Body of pancreas (tissue), 4 donors: ENCODE measurements at regions not wholly inside any gene's neighbourhood (a gene's known extent, or its start where the extent isn't known, plus 50 kb on each side); places are given as distances from the start of the nearest gene placed in this dataset.

Source experiments
- ATAC-seq: fragments of 150-250 bp; one replicate; pipeline ENCODE4 v1.9.1; 2016
- DNase-seq, 4 donors: peaks; one replicate each; pipeline ENCODE4 v3.0.0-alpha.2; 2019
- H3K27ac ChIP-seq, 4 donors: fragments of 200-600 bp; sonication (generic); 1 replicate in 3 of 4; 2 replicates in 1 of 4; pipeline versions ENCODE4 v1.5.1 to v1.6.1; 2016 to 2019; ENCODE audit warnings: mild to moderate bottlenecking in 1 of 4, mixed read lengths in 1 of 4, moderate library complexity in 1 of 4
- H3K27me3 ChIP-seq, 2 donors: fragments of 200-600 bp; sonication (generic); one replicate each; pipeline ENCODE4 v1.6.0; 2016; ENCODE audit warnings: mild to moderate bottlenecking in 1 of 2
- H3K36me3 ChIP-seq, 2 donors: fragments of 200-600 bp; sonication (generic); replicated peaks in 1 of 2; 2 replicates each; pipeline ENCODE4 v1.5.1; 2016; ENCODE audit warnings: low read depth in 2 of 2; ENCODE audit not compliant: insufficient read depth in 1 of 2
- H3K4me1 ChIP-seq: fragments of 200-600 bp; sonication (generic); one replicate; pipeline ENCODE4 v1.6.0; 2016
- H3K4me3 ChIP-seq, 2 donors: fragments of 200-600 bp; sonication (generic); 1 replicate in 1 of 2; 2 replicates in 1 of 2; pipeline ENCODE4 v1.5.1; 2016 to 2019
- H3K9me3 ChIP-seq, 3 donors: fragments of 200-600 bp; sonication (generic); 1 replicate in 2 of 3; 2 replicates in 1 of 3; pipeline ENCODE4 v1.5.1; 2016
- POLR2A ChIP-seq, 3 donors: fragments of 450-650 bp; IDR thresholded peaks; one replicate each; pipeline ENCODE4 v1.6.1; 2016; ENCODE audit warnings: antibody characterized with exemption in 3 of 3, mild to moderate bottlenecking in 2 of 3
- WGBS, 2 donors: methylation state at CpG; one replicate each; pipeline ENCODE4 v1.1.5; 2017; 5-methylcytosine and 5-hydroxymethylcytosine counted together
- intact Hi-C: fragments of 100-400 bp; cut with DNase I; formaldehyde crosslinking; loops from one replicate; pipeline ENCODE4 v1.15.1; 2023
- TF ChIP-seq, protein P1 (sequence below), 7 experiments: fragments of 450-650 bp in 4 of 7; fragments of 200-600 bp in 3 of 7; sonication (generic) in 3 of 7; IDR thresholded peaks; one replicate each; pipeline ENCODE4 v1.5.1; 2016 to 2019; ENCODE audit warnings: antibody characterized with exemption in 7 of 7

DNA sequence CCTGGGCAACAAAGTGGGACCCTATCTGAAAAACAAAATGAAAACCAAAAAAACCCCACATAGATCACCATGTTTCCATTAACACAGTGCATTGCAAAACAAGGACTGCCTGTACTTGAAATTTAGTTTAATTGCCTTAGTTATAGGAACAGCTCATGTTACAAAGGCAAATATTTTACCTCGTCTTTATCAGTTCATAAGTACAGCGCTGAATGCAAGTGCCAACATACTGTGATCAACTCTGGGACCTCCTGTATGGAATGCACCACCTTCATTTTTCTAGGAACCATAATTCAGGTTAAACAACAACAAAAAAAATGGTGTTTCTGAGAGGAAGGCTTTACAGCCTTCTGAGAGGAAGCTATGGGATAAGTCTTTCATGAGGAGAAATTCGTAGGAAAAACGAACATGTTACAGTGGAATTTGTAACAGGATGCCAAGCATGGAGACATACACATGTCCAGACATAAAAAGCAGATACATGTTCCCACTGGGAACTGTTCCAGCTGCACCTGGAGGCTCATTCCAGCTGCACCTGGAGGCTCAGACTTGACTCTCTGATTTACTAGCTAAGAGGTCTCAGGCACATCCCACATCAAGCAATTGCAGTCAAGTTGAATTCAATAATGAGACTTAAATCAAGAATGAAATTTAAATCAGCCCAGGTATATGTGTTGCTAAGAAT lies 821.3 kb downstream of the NLGN4Y start:
- H3K4me3 ChIP-seq = no peak overlapping the region
- WGBS, 2 donors = 28% methylated on average over 4 of the region's 4 CpGs
- H3K27ac ChIP-seq = no peak overlapping the region
- no peak for ATAC-seq
- TF ChIP-seq, protein P1, sequence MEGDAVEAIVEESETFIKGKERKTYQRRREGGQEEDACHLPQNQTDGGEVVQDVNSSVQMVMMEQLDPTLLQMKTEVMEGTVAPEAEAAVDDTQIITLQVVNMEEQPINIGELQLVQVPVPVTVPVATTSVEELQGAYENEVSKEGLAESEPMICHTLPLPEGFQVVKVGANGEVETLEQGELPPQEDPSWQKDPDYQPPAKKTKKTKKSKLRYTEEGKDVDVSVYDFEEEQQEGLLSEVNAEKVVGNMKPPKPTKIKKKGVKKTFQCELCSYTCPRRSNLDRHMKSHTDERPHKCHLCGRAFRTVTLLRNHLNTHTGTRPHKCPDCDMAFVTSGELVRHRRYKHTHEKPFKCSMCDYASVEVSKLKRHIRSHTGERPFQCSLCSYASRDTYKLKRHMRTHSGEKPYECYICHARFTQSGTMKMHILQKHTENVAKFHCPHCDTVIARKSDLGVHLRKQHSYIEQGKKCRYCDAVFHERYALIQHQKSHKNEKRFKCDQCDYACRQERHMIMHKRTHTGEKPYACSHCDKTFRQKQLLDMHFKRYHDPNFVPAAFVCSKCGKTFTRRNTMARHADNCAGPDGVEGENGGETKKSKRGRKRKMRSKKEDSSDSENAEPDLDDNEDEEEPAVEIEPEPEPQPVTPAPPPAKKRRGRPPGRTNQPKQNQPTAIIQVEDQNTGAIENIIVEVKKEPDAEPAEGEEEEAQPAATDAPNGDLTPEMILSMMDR (IDR thresholded peaks at IDR 0.05) = no peak
- no peak for TF ChIP-seq POLR2A (IDR thresholded peaks at IDR 0.05)
- H3K9me3 ChIP-seq = no peaks in the 10 kb centered on the region
- H3K36me3 ChIP-seq = no peaks in the 10 kb centered on the region
- intact Hi-C loops = no loop called here
- no peaks in the 10 kb centered on the region for H3K4me1 ChIP-seq
- DNase-seq = no peak
- no peaks in the 10 kb centered on the region for H3K27me3 ChIP-seq

DNA sequence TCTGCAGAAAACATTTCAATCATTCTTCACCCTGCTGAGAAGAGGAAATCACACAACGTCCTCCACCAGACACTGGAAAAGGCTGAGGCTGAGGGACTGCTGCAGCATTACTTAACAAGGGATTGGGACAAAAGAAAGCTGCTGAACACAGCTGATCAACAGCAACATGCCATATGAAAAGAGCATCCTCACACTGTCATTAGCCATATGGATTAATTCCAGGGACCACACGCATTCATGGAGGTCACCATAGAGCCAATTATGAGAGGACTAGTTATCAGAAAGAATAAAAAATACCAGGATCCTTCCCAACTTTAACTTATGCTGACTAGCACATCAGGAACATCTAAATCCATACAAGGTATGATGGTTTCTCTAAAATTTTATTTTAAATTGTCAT lies 825.0 kb downstream of the NLGN4Y start:
- intact Hi-C loops = no loop called here
- no peak overlapping the region for H3K4me3 ChIP-seq
- TF ChIP-seq, protein P1 (IDR thresholded peaks at IDR 0.05) = no peak
- TF ChIP-seq POLR2A (IDR thresholded peaks at IDR 0.05) = no peak
- H3K27ac ChIP-seq = no peak overlapping the region
- ATAC-seq (no peak), DNase-seq (no peak)
- WGBS, 2 donors = 65 to 69% methylated on average over 2 of the region's 2 CpGs
- H3K36me3 ChIP-seq = no peaks in the 10 kb centered on the region
- no peaks in the 10 kb centered on the region for H3K27me3 ChIP-seq
- no peaks in the 10 kb centered on the region for H3K4me1 ChIP-seq
- no peaks in the 10 kb centered on the region for H3K9me3 ChIP-seq

DNA sequence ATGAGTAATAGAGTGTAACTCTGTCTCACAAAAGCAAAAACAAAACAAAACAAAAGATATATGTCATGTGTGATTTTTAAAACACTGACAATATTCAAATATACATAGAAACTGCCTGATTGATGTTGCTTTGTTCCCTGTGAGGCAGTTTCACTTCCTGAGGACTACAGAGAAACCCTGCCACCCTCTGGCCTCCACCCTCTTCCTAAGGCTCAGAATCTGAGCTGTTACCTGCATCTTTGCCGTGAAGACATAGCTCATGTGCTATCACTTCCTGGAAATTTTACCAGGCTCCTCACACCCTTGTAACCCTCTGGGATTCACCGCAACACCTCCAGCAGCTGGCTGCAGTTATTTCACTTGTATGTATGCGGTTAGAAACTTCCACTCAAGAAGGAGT lies 831.0 kb downstream of the NLGN4Y start:
- WGBS, 2 donors = 85 to 94% methylated on average over 2 to 3 of the region's 3 CpGs
- TF ChIP-seq, protein P1 (IDR thresholded peaks at IDR 0.05) = no peak
- TF ChIP-seq POLR2A (IDR thresholded peaks at IDR 0.05) = no peak
- no peak for DNase-seq
- no peak overlapping the region for H3K27ac ChIP-seq
- H3K36me3 ChIP-seq = no peaks in the 10 kb centered on the region
- intact Hi-C loops = no loop called here
- H3K4me1 ChIP-seq = no peaks in the 10 kb centered on the region
- H3K9me3 ChIP-seq = no peaks in the 10 kb centered on the region
- H3K27me3 ChIP-seq = no peaks in the 10 kb centered on the region
- no peak overlapping the region for H3K4me3 ChIP-seq
- ATAC-seq = no peak

DNA sequence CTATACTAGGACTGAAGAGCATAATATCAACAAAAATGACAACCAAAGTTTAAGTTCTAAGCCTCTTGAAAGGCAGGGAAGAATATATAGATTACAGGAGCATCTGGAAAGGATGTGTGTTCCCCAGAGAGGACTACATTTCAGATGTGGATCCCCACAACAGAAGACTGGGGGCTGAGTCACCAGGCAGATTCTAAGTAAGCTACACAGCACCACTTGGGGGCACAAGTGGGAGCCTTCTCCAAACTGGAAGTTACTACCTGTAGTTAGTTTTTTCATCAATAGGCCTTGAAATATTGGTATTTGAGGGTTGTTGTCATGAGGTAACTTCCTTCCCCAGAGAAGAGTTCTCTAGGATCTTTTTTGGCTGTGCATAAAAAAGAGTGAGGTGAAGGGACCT lies 836.1 kb downstream of the NLGN4Y start:
- TF ChIP-seq, protein P1 (IDR thresholded peaks at IDR 0.05) = no peak
- TF ChIP-seq POLR2A (IDR thresholded peaks at IDR 0.05) = no peak
- Histone ChIP-seq H3K27me3 (no peaks in the 10 kb centered on the region), H3K27ac (no peak overlapping the region), H3K36me3 (no peaks in the 10 kb centered on the region), H3K9me3 (no peaks in the 10 kb centered on the region), H3K4me1 (no peaks in the 10 kb centered on the region), H3K4me3 (no peak overlapping the region)
- ATAC-seq (no peak), DNase-seq (no peak)
- intact Hi-C loops = no loop called here

DNA sequence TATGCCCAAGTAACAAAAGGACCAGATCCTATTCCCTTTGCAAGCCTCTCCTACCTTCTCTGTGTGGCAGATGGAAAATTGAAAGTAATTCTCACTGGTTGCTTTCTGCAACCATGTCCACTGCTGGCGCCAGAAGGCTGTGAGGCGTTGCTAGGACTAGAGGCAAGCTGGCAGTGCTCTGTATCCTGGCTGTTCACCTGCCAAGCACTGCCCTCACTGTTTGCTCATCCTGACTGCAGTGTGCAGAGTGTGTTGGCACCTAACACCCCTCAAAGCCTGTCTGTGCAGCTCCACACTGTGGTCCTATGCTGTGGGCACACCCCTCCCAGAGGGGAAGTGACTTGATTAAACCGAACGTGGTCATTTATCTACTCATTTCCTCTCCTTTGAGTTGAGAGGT lies 840.7 kb downstream of the NLGN4Y start:
- Histone ChIP-seq H3K9me3 (no peaks in the 10 kb centered on the region), H3K4me1 (no peaks in the 10 kb centered on the region), H3K27me3 (no peaks in the 10 kb centered on the region), H3K36me3 (no peaks in the 10 kb centered on the region), H3K4me3 (no peak overlapping the region), H3K27ac (no peak overlapping the region)
- peak in 1 of 4 donors; percentile 8 for DNase-seq
- TF ChIP-seq, protein P1 (IDR thresholded peaks at IDR 0.05) = no peak
- no peak for TF ChIP-seq POLR2A (IDR thresholded peaks at IDR 0.05)
- intact Hi-C loops = no loop called here
- ATAC-seq = no peak
- WGBS, 2 donors = 35% methylated on average over 4 of the region's 4 CpGs; no CpG with 5 or more reads in 1 of the 2 donors
